CD4-positive, alpha-beta T cell treated with Interleukin-15 for 4 hours (primary cell): ENCODE measurements at regions not wholly inside any gene's neighbourhood (a gene's known extent, or its start where the extent isn't known, plus 50 kb on each side); places are given as distances from the start of the nearest gene placed in this dataset.
"Not testable (repeated sequence)": the region's sequence is repeated elsewhere in the genome, so short reads cannot be mapped to it uniquely, and the experiment has no call there.

ENCODE experiments used
- DNase-seq: peaks from one replicate; pipeline ENCODE4 v3.0.0-alpha.2; 2020; ENCODE audit warnings: low spot score

DNA sequence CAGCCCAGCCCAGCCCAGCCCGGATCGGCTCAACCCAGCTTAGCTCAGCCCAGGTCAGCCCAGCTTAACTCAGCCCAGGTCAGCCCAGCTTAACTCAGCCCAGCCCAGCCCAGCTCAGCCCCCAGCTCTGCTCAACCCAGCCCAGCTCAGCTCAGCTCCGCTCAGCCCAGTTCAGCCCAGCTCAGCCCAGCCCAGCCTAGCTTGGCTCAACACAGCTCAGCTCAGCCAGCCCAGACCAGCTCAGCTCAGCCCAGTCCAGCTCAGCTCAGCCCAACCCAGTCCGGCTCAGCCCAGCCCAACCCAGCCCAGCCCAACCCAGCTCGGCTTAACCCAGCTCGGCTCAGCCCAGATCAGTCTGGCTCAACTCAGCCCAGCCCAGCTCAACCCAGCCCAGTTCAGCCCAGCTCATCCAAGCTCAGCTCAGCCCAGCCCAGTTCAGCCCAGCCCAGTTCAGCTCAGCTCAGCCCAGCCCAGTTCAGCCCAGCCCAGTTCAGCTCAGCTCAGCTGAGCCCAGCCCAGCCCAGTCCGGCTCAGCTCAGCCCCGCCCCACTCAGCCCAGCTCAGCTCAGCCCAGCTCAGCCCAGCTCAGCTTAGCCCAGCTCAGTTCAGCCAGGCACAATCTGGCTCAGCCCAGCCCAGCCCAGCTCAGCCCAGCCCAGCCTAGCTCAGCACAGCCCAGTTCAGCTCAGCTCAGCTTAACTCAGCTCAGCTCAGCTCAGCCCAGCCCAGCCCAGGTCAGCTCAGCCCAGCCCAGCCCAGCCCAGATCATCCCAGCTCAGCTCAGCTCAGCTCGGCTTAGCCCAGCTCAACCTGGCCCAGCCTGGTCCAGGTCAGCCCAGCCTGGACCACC lies 331.7 kb downstream of the TMEM121 start:
- peak; percentile 26 for DNase-seq

DNA sequence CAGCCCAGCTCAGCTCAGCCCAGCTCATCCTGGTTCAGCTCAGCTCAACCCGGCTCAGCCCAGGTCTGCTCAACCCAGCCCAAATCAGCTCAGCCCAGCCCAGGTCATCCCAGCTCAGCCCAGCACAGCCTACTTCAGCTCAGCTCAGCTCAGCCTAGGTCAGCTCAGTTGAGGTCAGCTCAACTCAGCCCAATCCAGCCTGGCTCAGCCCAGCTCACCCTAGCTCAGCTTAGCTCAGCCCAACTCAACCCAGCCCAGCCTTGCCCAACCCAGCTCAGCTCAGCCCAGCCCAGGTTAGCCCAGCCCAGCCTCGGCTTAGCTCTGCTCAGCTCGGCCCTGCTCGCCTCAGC lies 332.3 kb downstream of the TMEM121 start:
- no peak for DNase-seq

DNA sequence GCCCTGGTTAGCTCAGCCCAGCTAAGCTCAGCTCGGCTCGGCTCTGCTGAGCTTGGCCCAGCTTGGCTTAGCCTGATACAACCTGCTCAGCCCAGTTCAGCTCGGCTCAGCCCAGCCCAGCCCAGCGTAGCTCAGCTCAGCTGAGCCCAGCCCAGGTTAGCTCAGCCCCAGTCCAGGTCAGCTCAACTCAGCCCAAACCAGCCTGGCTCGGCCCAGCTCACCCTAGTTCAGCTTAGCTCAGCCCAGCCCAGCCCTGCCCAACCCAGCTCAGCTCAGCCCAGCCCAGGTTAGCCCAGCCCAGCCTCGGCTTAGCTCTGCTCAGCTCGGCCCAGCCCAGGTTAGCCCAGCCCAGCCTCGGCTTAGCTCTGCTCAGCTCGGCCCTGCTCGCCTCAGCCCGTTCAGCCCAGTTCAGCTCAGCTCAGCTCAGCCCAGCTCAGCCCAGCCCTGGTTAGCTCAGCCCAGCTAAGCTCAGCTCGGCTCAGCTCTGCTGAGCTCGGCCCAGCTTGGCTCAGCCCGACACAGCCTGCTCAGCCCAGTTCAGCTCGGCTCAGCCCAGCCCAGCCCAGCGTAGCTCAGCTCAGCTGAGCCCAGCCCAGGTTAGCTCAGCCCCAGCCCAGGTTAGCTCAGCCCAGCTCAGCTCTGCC lies 332.8 kb downstream of the TMEM121 start:
- DNase-seq: not testable (repeated sequence)

DNA sequence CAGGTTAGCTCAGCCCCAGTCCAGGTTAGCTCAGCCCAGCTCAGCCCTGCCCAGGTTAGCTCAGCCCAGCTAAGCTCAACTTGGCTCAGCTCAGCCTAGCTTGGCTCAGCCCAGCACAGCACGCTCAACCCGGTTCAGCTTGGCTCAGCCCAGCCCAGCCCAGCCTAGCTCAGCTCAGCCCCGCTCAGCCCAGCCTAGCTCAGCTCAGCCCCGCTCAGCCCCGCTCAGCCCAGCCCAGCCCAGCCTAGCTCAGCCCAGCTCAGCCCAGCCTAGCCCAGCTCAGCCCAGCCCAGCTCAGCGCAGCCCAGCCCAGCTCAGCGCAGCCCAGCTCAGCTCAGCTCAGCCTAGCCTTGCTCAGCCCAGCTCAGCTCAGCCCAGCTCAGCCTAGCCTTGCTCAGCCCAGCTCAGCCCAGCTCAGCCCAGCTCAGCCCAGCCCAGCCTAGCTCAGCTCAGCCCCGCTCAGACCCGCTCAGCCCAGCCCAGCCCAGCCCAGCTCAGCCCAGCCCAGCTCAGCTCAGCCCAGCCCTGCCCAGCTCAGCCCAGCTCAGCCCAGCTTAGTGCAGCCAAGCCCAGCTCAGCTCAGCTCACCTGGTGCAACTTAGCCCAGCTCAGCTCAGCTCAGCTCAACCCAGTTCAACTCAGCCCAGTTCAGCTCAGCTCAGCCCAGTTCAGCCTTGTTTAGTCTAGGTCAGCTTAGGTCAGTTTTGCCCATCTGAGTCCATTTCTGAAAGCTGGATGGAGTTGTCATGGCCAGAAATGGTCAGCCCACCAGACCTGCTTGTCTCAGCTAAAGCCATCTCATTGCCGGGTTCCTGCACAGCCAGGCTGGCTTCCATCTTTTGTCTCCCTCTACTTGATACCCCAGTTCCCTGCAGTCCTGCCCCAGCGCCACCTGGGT lies 333.6 kb downstream of the TMEM121 start:
- DNase-seq: peak; percentile 42

DNA sequence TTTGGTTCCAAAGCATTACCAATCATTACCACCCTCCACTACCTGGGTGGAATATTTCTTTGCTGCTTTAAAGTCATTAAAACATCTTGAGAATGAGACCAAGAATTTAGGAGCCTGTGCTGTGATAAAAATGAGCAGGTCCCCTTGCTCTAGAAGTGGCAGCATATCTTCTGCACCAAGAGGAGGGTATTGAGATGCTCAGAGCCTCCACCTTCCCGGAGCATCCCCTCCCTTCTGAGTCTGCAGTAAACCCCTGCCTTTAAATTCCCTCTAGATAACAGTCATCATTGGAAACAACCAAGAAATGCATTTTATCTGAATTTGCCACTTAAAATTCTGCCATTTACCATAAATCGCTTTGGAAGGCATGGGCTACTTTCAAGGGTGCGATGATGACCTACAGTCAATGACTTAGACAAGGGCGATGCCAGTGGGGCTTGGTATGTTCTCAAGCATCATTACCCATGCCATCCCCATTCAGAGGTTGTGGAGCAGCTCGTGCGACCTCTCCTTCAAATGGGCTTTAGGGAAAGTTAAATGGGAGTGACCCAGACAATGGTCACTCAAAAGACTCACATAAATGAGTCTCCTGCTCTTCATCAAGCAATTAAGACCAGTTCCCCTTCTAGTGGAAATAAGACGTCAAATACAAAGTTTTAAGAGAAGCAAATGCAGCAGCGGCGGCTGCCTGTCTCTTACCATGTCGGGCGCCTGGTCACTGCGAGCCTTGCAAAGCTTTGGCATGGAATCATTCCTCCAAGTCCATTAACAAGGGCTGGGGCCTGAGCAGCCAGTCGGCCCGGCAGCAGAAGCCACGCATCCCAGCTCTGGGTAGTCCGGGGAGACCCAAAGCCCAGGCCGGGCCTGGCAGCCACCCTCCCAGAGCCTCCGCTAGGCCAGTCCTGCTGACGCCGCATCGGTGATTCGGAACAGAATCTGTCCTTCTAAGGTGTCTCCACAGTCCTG lies 334.5 kb downstream of the TMEM121 start:
- DNase-seq: no peak

DNA sequence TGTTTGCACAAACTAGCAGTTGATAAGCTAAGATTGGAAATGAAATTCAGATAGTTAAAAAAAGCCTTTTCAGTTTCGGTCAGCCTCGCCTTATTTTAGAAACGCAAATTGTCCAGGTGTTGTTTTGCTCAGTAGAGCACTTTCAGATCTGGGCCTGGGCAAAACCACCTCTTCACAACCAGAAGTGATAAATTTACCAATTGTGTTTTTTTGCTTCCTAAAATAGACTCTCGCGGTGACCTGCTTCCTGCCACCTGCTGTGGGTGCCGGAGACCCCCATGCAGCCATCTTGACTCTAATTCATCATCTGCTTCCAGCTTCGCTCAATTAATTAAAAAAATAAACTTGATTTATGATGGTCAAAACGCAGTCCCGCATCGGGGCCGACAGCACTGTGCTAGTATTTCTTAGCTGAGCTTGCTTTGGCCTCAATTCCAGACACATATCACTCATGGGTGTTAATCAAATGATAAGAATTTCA lies 335.6 kb downstream of the TMEM121 start:
- DNase-seq: peak; percentile 14

DNA sequence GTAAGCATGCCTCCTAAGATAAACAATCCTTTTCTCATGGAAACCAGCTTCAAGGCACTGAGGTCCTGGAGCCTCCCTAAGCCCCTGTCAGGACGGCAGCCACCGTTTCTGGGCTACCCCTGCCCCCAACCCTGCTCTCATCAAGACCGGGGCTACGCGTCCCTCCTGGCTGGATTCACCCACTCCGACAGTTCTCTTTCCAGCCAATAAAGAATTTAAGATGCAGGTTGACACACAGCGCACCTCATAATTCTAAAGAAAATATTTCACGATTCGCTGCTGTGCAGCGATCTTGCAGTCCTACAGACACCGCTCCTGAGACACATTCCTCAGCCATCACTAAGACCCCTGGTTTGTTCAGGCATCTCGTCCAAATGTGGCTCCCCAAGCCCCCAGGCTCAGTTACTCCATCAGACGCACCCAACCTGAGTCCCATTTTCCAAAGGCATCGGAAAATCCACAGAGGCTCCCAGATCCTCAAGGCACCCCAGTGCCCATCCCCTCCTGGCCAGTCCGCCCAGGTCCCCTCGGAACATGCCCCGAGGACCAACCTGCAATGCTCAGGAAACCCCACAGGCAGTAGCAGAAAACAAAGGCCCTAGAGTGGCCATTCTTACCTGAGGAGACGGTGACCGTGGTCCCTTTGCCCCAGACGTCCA lies 336.3 kb downstream of the TMEM121 start:
- no peak for DNase-seq

DNA sequence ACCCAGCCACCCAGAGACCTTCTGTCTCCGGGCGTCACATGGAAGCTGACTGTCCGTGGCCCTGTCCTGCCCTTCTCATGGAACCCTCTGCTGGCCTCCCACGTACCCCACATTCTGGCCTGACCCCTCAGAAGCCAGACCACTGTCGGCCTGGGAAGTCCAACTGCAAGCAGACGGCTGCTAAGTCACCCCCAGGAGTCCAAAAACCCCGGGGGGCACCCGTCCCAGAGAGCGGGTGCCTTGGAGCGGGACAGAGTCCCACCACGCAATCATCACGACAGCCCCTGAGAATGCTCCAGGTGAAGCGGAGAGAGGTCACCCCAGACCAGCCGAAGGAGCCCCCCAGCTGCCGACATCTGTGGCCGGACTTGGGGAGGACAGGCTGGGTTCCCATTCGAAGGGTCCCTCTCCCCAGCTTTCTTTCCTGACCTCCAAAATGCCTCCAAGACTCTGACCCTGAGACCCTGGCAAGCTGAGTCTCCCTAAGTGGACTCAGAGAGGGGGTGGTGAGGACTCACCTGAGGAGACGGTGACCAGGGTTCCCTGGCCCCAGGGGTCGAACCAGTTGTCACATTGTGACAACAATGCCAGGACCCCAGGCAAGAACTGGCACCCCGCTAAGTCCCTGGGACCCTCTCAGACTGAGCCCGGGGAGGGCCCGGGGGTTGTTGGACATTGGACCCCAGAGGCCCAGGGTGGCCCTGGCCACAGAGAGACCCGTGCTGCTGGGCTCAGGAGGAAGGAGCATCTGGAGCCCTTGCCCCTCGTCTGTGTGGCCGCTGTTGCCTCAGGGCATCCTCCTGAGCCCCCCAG lies 337.1 kb downstream of the TMEM121 start:
- DNase-seq: no peak

DNA sequence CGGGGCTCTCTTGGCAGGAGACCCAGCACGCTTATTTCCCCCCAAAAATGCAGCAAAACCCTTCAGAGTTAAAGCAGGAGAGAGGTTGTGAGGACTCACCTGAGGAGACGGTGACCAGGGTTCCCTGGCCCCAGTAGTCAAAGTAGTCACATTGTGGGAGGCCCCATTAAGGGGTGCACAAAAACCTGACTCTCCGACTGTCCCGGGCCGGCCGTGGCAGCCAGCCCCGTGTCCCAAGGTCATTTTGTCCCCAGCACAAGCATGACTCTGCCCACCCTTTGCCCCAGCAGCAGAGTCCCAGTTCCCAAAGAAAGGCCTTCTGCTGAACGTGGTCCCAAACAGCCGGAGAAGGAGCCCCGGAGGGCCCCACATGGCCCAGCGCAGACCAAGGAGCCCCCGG lies 337.7 kb downstream of the TMEM121 start:
- no peak for DNase-seq

DNA sequence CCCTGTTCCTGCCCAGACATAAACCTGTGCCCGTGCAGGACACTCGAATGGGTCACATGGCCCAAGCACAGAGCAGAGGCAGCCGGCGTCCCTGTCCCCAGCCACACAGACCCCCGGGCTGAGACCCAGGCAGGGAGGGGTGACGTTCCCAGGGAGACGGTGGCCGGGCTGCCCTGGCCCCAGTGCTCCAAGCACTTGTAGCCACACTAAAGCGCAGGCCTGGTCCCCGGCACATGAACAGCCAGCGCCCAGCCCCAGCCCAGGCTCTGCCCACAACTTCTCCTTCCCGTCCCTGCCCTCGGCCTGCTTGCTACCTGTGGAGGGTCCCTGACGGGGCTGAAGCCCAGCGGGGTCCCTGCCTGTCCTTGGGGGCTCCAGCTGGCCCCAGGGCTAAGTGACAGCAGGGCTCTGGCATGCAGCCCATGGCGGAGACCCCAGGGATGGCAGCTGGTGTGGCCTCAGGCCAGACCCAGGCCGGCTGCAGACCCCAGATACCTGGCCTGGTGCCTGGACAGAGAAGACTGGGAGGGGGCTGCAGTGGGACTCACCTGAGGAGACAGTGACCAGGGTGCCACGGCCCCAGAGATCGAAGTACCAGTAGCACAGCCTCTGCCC lies 338.4 kb downstream of the TMEM121 start:
- DNase-seq: no peak

DNA sequence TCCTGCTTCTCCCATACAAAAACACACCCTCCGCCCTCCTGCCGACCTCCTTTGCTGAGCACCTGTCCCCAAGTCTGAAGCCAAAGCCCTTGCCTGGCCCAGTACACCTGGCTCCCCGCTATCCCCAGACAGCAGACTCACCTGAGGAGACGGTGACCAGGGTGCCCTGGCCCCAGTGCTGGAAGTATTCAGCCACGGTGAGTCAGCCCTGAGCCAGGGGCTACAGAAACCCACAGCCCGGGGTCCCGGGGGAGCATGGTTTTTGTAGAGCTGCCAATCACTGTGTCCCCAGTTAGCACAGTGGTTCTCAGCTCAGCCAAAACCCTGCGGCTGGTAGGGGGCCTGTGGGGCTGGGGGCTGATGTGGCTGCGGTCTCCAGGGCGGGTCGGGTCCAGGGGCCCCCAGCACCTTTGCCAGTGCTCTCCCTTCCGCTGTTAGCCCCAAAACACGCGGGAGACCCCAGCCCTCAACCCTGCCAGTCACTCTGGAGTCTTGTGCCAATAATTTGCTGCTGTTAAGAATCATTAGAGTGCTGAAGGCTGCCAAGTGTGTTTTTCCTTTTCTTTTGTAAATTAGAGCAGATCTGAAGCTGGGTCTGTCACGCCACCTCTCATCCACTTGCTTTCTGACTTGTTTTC lies 339.0 kb downstream of the TMEM121 start:
- no peak for DNase-seq

DNA sequence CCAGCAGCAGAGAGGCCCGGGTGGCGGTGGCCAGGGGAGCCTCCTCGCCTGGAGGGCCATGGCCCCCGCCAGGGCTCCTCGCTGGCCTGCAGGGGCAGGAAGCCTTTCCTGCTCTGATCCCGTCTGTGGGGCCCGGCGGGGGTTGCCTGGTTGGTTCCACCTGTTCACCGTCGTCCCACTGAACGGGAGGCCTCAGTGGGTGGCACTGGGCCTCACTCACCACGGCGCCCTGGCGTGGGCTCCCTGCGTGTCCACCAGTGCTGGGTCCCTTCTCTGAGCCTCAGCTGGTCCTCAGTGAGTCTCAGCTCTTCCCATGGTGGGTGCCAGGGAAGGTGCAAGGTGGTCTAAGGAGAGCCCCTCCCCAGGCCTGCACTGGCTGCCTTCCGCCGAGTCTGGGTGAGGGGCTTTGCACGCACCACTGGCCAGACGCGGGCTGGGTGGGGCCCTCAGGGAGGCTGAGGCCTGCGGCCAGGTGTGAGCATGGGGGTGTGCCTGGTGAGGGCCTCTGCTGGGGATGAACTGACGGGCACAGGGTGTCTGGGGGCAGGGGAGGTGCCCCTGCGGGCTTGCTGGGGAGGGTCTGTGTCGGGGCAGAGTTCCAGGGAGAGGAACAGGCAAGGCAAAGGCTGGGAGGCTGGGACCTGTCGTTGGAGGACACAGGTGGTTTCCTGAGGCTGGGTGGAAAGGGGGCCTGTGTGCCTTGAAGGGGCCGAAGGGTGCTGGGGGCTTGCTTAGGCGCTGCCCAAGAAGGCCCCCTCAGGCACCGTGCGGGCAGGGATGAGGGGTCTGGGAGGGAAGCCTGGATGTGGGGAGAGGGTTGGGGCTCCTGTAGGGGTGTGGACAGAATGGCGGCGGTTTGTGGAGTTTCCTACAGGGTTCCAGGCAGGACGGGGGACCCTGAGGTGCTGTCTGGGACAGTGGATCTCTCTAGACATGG lies 339.8 kb downstream of the TMEM121 start:
- no peak for DNase-seq

DNA sequence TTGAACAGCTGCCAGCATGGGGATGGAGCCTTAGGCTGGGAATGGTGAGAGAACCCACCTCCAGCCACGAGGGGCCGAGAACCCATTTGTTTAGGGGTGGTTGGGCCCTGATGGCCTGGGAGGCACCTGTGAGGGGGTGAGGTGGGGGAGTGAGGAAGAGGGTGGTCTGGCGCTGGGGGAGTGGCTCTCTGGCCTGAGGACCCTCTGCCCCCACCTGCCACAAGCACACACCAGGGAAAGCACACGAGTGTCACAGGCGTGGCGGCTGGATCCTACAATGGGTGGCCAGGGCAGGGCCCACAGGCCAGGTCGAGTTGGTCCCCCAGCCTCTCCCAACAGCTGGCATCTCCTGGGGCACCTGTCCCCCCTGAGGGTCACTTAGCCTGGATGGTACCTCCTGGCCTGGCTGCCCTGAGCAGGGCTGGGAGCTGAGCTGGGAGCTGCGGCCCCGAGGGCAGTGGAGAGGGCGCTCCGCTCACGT lies 340.5 kb downstream of the TMEM121 start:
- no peak for DNase-seq

DNA sequence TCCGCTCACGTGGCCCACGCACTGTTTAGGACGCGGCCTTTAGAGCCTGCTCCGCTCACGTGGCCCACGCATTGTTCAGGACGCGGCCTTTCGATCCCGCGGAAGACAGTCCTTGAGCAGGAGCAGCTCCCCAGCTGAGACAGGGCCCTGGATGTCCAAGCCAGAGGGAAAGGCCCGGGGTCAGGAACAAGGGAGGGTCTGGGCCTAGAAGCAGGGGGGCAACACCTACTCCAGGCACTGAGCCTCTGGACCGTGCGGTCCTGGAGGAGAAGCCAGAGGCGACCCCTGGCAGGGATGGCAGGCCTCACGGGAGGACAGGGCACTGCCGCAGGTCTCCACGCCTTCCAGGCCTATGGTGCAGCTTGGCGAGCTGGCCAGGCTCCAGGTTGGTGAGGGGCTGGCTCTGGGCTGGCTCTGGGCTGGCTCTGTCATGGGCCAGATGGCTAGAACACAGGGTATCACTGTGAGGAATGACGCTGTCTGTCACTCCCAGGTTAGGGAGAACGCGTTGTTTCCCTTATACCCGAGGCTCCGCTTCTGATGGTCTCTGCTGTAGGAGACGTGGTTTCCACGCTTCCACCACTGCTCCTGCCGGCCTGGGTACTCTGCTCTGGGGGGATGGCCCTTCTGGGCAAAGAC lies 341.7 kb downstream of the TMEM121 start:
- no peak for DNase-seq

DNA sequence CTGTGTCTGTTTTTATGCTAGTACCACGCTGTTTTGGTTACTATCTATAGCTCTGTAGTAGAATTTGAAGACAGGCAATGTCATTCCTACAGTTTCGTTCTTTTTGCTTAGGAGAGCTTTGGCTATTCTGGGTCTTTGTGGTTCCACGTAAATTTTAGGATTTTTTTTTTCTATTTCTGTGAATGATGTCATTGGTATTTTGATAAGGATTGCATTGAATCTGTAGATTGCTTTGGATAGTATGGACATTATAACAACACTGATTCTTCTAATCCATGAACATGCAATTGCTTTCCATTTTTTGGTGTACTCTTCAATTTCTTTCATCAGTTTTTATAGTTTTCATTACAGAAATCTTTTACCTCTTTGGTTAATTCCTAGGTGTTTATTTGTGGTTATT lies 345.2 kb downstream of the TMEM121 start:
- no peak for DNase-seq

DNA sequence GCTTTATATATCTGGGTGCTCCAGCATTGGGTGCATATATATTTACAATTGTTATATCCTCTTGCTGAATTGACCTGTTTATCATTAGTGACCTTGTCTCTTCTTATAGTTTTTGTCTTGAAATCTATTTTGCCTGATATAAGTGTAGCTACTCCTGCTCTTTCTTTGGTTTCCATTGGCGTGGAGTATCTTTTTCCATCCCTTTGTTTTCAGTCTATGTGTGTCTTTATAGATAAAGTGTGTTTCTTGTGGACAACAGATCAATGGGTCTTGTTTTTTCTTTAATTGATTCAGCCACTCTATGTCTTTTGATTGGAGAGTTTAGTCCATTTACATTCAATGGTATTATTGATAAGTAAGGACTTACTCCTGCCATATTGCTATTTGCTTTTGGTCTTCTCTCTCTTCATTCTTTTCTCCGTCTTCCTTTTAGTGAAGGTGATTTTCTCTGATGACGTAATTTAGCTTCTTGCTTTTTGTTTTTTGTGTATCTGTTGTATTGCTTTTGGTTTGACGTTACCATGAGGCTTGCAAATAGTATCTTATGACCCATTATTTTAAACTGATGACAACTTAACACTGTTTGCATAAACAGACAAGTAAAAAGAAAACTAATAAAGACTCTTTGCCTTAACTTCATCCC lies 347.6 kb downstream of the TMEM121 start:
- DNase-seq: no peak

DNA sequence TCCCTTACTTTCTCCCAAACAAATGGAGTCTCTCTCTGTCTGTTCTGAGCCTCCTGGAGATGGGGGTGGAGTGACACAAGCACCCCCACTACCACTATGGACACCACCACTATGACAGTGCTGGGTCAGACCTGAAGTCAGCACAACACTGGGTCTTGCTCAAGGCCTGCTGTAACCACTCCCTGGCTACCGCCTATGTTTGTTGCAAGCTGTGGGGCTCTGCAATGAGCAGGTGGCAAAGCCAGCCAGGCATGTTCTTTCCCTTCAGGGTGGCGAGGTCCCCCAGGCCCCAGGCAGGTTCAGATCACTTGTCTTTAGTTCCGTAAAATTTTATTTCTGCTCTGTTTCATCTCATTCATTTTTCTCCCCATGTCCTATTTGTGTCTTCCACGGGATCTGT lies 349.8 kb downstream of the TMEM121 start:
- DNase-seq: no peak
